Liver (tissue), 7 donors: ENCODE measurements at regions not wholly inside any gene's neighbourhood (a gene's known extent, or its start where the extent isn't known, plus 50 kb on each side); places are given as distances from the start of the nearest gene placed in this dataset.

ENCODE experiments used
- DNase-seq: peaks from one replicate; pipeline ENCODE4 v3.0.0-alpha.2; 2017; ENCODE audit warnings: low spot score
- H3K27ac ChIP-seq, 2 donors: one replicate each; pipeline ENCODE4 v1.7.0; 2013; ENCODE audit warnings: inconsistent platforms in 2 of 2, low read length in 2 of 2, control low read depth in 1 of 2, low read depth in 1 of 2, mild to moderate bottlenecking in 1 of 2
- H3K27me3 ChIP-seq, 4 donors: one replicate each; pipeline versions ENCODE4 v1.6.1 to v1.7.0; 2013; ENCODE audit warnings: low read length in 3 of 4, inconsistent platforms in 1 of 4, mild to moderate bottlenecking in 1 of 4, moderate library complexity in 1 of 4; ENCODE audit not compliant: control insufficient read depth in 4 of 4, insufficient read depth in 4 of 4
- H3K36me3 ChIP-seq, 4 donors: one replicate each; pipeline versions ENCODE4 v1.6.1 to v1.7.0; 2013; ENCODE audit warnings: low read length in 3 of 4, mild to moderate bottlenecking in 3 of 4, low read depth in 1 of 4, moderate library complexity in 1 of 4; ENCODE audit not compliant: control insufficient read depth in 4 of 4, insufficient read depth in 3 of 4
- H3K4me1 ChIP-seq, 4 donors: one replicate each; pipeline versions ENCODE4 v1.6.1 to v1.7.0; 2013; ENCODE audit warnings: low read length in 3 of 4, mild to moderate bottlenecking in 3 of 4, moderate library complexity in 1 of 4; ENCODE audit not compliant: control insufficient read depth in 4 of 4, insufficient read depth in 4 of 4
- H3K4me3 ChIP-seq, 3 donors: one replicate each; pipeline versions ENCODE4 v1.6.1 to v1.7.0; 2013; ENCODE audit warnings: low read length in 3 of 3, control low read depth in 1 of 3, low read depth in 1 of 3, mild to moderate bottlenecking in 1 of 3
- H3K9ac ChIP-seq, 2 donors: one replicate each; pipeline ENCODE4 v1.7.0; 2013; ENCODE audit warnings: low read length in 2 of 2, mild to moderate bottlenecking in 2 of 2, moderate library complexity in 2 of 2, control low read depth in 1 of 2, low read depth in 1 of 2
- H3K9me3 ChIP-seq, 4 donors: one replicate each; pipeline versions ENCODE4 v1.6.1 to v1.7.0; 2013; ENCODE audit warnings: low read length in 3 of 4; ENCODE audit not compliant: control insufficient read depth in 4 of 4
- EGR1 ChIP-seq, 2 donors: IDR thresholded peaks; 2 replicates each; pipeline ENCODE4 v1.6.1; 2016 to 2018; ENCODE audit warnings: antibody characterized with exemption in 2 of 2, low read depth in 2 of 2
- FOXA2 ChIP-seq: IDR thresholded peaks from 2 replicates; pipeline ENCODE4 v1.6.1; 2016; ENCODE audit warnings: antibody characterized with exemption
- HNF4A ChIP-seq, 2 donors: conservative IDR thresholded peaks; 2 replicates each; pipeline ENCODE4 v1.6.1; 2016; ENCODE audit warnings: antibody characterized with exemption in 2 of 2, mild to moderate bottlenecking in 2 of 2
- HNF4G ChIP-seq: IDR thresholded peaks from 2 replicates; pipeline ENCODE4 v1.6.1; 2016; ENCODE audit warnings: antibody characterized with exemption
- JUND ChIP-seq, 2 donors: IDR thresholded peaks; 2 replicates each; pipeline ENCODE4 v1.6.1; 2016; ENCODE audit warnings: antibody characterized with exemption in 2 of 2
- NR2F2 ChIP-seq: IDR thresholded peaks from 2 replicates; pipeline ENCODE4 v1.6.1; 2016; ENCODE audit warnings: antibody characterized with exemption
- RAD21 ChIP-seq, 2 donors: IDR thresholded peaks; 2 replicates each; pipeline ENCODE4 v1.6.1; 2016; ENCODE audit warnings: antibody characterized with exemption in 2 of 2, mild to moderate bottlenecking in 2 of 2
- REST ChIP-seq: IDR thresholded peaks from 2 replicates; pipeline ENCODE4 v1.6.1; 2016; ENCODE audit warnings: antibody characterized with exemption, mild to moderate bottlenecking
- SP1 ChIP-seq: IDR thresholded peaks from 2 replicates; pipeline ENCODE4 v1.6.1; 2018; ENCODE audit warnings: antibody characterized with exemption, mild to moderate bottlenecking
- TAF1 ChIP-seq: conservative IDR thresholded peaks from 2 replicates; pipeline ENCODE4 v1.6.1; 2016; ENCODE audit warnings: antibody characterized with exemption, mild to moderate bottlenecking
- YY1 ChIP-seq: IDR thresholded peaks from 2 replicates; pipeline ENCODE4 v1.6.1; 2016; ENCODE audit warnings: antibody characterized with exemption, mild to moderate bottlenecking
- ZBTB33 ChIP-seq: IDR thresholded peaks from 2 replicates; pipeline ENCODE4 v1.6.1; 2016; ENCODE audit warnings: antibody characterized with exemption
- WGBS: extraction: QIAGEN DNeasy Blood & Tissue Kit; methylation state at CpG from one replicate; pipeline ENCODE4 v1.1.7; 2013; 5-methylcytosine and 5-hydroxymethylcytosine counted together
- TF ChIP-seq, protein P1 (sequence below): IDR thresholded peaks from 2 replicates; pipeline ENCODE4 v1.6.1; 2016; ENCODE audit warnings: antibody characterized with exemption
- donor health status: healthy.
- donor health status: healthy.
- donor health status: healthy.
- donor health status: healthy.

- TF ChIP-seq REST: no peak
- TF ChIP-seq HNF4G: no peak
- TF ChIP-seq JUND (IDR thresholded peaks at IDR 0.05): no peak
Measured at GRCh38 chr5:2265341-2265740, 382.6 kb upstream of the IRX4 start (continued).

- H3K36me3 ChIP-seq: no peaks in the 10 kb centered on the region
- no peak for DNase-seq
- H3K4me1 ChIP-seq: no peaks in the 10 kb centered on the region
- no peak overlapping the region for H3K4me3 ChIP-seq
- H3K9ac ChIP-seq: no peak overlapping the region
- H3K27me3 ChIP-seq: peaks cover 0 to 3% (median 0%) of the 10 kb centered on the region in 4 donors
- no peak overlapping the region for H3K27ac ChIP-seq
- WGBS: 77% methylated on average over 12 of the region's 12 CpGs
- TF ChIP-seq REST (no peak), TAF1 (no peak), SP1 (no peak), HNF4A (conservative IDR thresholded peaks at IDR 0.05) (no peak), RAD21 (IDR thresholded peaks at IDR 0.05) (no peak), FOXA2 (no peak), ZBTB33 (no peak), YY1 (no peak), NR2F2 (no peak), EGR1 (IDR thresholded peaks at IDR 0.05; ENCODE audit: low read depth in 2 of 2) (no peak)
- TF ChIP-seq, protein P1, sequence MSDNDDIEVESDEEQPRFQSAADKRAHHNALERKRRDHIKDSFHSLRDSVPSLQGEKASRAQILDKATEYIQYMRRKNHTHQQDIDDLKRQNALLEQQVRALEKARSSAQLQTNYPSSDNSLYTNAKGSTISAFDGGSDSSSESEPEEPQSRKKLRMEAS: no peak
- no peaks in the 10 kb centered on the region for H3K9me3 ChIP-seq
Measured at GRCh38 chr5:2263763-2264162, 381.0 kb upstream of the IRX4 start.
